Mucosa of rectum (tissue), 2 donors: ENCODE measurements at regions not wholly inside any gene's neighbourhood (a gene's known extent, or its start where the extent isn't known, plus 50 kb on each side); places are given as distances from the start of the nearest gene placed in this dataset.

Experiments
- H3K27ac ChIP-seq, 2 donors: one replicate each; pipeline ENCODE4 v1.7.0; 2013; ENCODE audit warnings: inconsistent platforms in 2 of 2, low read depth in 2 of 2, low read length in 2 of 2
- H3K27me3 ChIP-seq, 2 donors: one replicate each; pipeline ENCODE4 v1.7.0; 2013; ENCODE audit warnings: low read length in 2 of 2; ENCODE audit not compliant: control insufficient read depth in 2 of 2, insufficient read depth in 2 of 2
- H3K36me3 ChIP-seq, 2 donors: one replicate each; pipeline ENCODE4 v1.7.0; 2013; ENCODE audit warnings: low read length in 2 of 2; ENCODE audit not compliant: control insufficient read depth in 2 of 2, insufficient read depth in 2 of 2
- H3K4me1 ChIP-seq, 2 donors: one replicate each; pipeline ENCODE4 v1.7.0; 2013; ENCODE audit warnings: low read length in 2 of 2, mild to moderate bottlenecking in 1 of 2; ENCODE audit not compliant: control insufficient read depth in 2 of 2, insufficient read depth in 2 of 2
- H3K4me3 ChIP-seq, 2 donors: one replicate each; pipeline ENCODE4 v1.7.0; 2013; ENCODE audit warnings: low read length in 2 of 2
- H3K9ac ChIP-seq, 2 donors: one replicate each; pipeline ENCODE4 v1.7.0; 2013; ENCODE audit warnings: low read length in 2 of 2, low read depth in 1 of 2, mild to moderate bottlenecking in 1 of 2
- H3K9me3 ChIP-seq, 2 donors: one replicate each; pipeline ENCODE4 v1.7.0; 2013; ENCODE audit warnings: low read length in 2 of 2; ENCODE audit not compliant: control insufficient read depth in 2 of 2
- donor health status: healthy.
- donor health status: Normal muscosa, but diverticular disease.

- no peaks in the 10 kb centered on the region for H3K36me3 ChIP-seq
- H3K9ac ChIP-seq, result no peak overlapping the region
- H3K4me3 ChIP-seq, result no peak overlapping the region
- no peaks in the 10 kb centered on the region for H3K9me3 ChIP-seq
- no peaks in the 10 kb centered on the region for H3K27me3 ChIP-seq
- H3K27ac ChIP-seq, result no peak overlapping the region
- H3K4me1 ChIP-seq, result peaks cover 46 to 47% of the 10 kb centered on the region in 2 donors
These were observed 65.1 kb upstream of the KLF13 start for GRCh38 chr15:31261266-31262142.

- Histone ChIP-seq H3K27ac (peak overlapping the region in 1 of 2 donors; percentile 6), H3K4me1 (peaks cover 46 to 49% of the 10 kb centered on the region in 2 donors), H3K9ac (no peak overlapping the region), H3K27me3 (no peaks in the 10 kb centered on the region), H3K4me3 (no peak overlapping the region), H3K9me3 (no peaks in the 10 kb centered on the region), H3K36me3 (no peaks in the 10 kb centered on the region)
These were observed 64.5 kb upstream of the KLF13 start for GRCh38 chr15:31262143-31262530.

- Histone ChIP-seq H3K4me1 (peaks cover 54 to 55% of the 10 kb centered on the region in 2 donors), H3K36me3 (no peaks in the 10 kb centered on the region), H3K27ac (peak overlapping the region; percentile 93 to 97), H3K4me3 (no peak overlapping the region), H3K9me3 (no peaks in the 10 kb centered on the region), H3K27me3 (no peaks in the 10 kb centered on the region), H3K9ac (peak overlapping the region; percentile 26 to 69)
These were observed 63.5 kb upstream of the KLF13 start for GRCh38 chr15:31262901-31263671.

- Histone ChIP-seq H3K9me3 (no peaks in the 10 kb centered on the region), H3K4me3 (peak overlapping the region; percentile 13 to 41), H3K27me3 (no peaks in the 10 kb centered on the region), H3K36me3 (no peaks in the 10 kb centered on the region), H3K9ac (peak overlapping the region; percentile 69 to 77), H3K27ac (peak overlapping the region; percentile 93 to 97), H3K4me1 (peaks cover 58 to 60% of the 10 kb centered on the region in 2 donors)
These were observed 62.7 kb upstream of the KLF13 start for GRCh38 chr15:31263751-31264558.

GRCh38 chr15:31264559-31265089 lies 62.0 kb upstream of the KLF13 start:
- peak overlapping the region; percentile 13 to 41 for H3K4me3 ChIP-seq
- H3K27me3 ChIP-seq, result no peaks in the 10 kb centered on the region
- peak overlapping the region; percentile 69 to 77 for H3K9ac ChIP-seq
- no peaks in the 10 kb centered on the region for H3K9me3 ChIP-seq
- H3K27ac ChIP-seq, result peak overlapping the region; percentile 93 to 97
- H3K36me3 ChIP-seq, result no peaks in the 10 kb centered on the region
- peaks cover 65 to 66% of the 10 kb centered on the region in 2 donors for H3K4me1 ChIP-seq

GRCh38 chr15:31265090-31265870 lies 61.4 kb upstream of the KLF13 start:
- peaks cover 71 to 72% of the 10 kb centered on the region in 2 donors for H3K4me1 ChIP-seq
- H3K9ac ChIP-seq, result peak overlapping the region; percentile 30 to 65

GRCh38 chr15:31265871-31266711 lies 60.5 kb upstream of the KLF13 start:
- Histone ChIP-seq H3K9ac (peak overlapping the region; percentile 30 to 65), H3K9me3 (no peaks in the 10 kb centered on the region), H3K4me3 (no peak overlapping the region), H3K4me1 (peaks cover 74 to 79% of the 10 kb centered on the region in 2 donors), H3K27ac (peak overlapping the region; percentile 93 to 97), H3K27me3 (no peaks in the 10 kb centered on the region), H3K36me3 (no peaks in the 10 kb centered on the region)

More at GRCh38 chr15:31265090-31265870, 61.4 kb upstream of the KLF13 start:
- Histone ChIP-seq H3K36me3 (no peaks in the 10 kb centered on the region), H3K27ac (peak overlapping the region; percentile 93 to 97), H3K9me3 (no peaks in the 10 kb centered on the region), H3K4me3 (no peak overlapping the region), H3K27me3 (no peaks in the 10 kb centered on the region)

- H3K27me3 ChIP-seq, result no peaks in the 10 kb centered on the region
- H3K4me3 ChIP-seq, result no peak overlapping the region
- peaks cover 77 to 85% of the 10 kb centered on the region in 2 donors for H3K4me1 ChIP-seq
- no peaks in the 10 kb centered on the region for H3K36me3 ChIP-seq
- H3K9ac ChIP-seq, result peak overlapping the region in 1 of 2 donors; percentile 24
- H3K9me3 ChIP-seq, result no peaks in the 10 kb centered on the region
- peak overlapping the region; percentile 50 to 97 for H3K27ac ChIP-seq
These were observed 59.9 kb upstream of the KLF13 start for GRCh38 chr15:31266712-31267111.
